Upper lobe of left lung (tissue), 4 donors: ENCODE measurements at regions not wholly inside any gene's neighbourhood (a gene's known extent, or its start where the extent isn't known, plus 50 kb on each side); places are given as distances from the start of the nearest gene placed in this dataset.

Source experiments
- small RNA-seq, 4 donors: library from RNA; depleted of rRNA; stranded (forward); fragments of <200 nt; gene quantifications; one replicate each; pipeline ENCODE3, GENCODE V24; 2016

Small RNA genes lying in the stretch of these regions (small RNA-seq; reads per million reads assigned to genes)
- gene AC010385.1 (0 reads per million in 4 donors), gene AC010385.3 (0 reads per million in 4 donors), gene AC026421.1 (0 reads per million in 4 donors), gene AC114300.1 (0 reads per million in 4 donors), gene LSP1P3 (0 reads per million in 4 donors), gene RF00425 (0 reads per million in 4 donors), gene RNU6-738P (0 reads per million in 4 donors), gene RNU6-909P (0 reads per million in 4 donors), gene UBL5P1 (0 reads per million in 4 donors)
